ENCODE measurements at regions not wholly inside any gene's neighbourhood (a gene's known extent, or its start where the extent isn't known, plus 50 kb on each side); places are given as distances from the start of the nearest gene placed in this dataset.

DNA sequence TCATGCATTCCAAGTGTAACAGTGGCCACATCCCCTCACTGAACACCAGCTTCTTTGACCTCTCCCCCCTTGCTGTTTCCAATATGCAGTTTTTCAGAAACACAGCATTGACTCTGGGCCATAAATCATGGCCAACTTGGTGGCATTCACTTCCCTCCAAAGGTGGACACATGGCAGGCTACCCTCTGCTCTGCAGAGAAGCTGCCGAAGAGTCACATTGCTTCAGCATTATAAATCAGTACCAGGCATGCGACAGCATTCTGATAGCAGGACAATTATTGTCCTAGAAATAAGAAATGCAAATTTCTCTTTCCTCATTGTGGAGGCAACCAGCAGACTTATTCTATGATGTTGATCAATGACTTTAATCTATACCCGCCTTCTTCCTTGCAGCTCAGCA lies 475.4 kb upstream of the GHITM start:
- no peak for DNase-seq (ENCODE audit: low read depth)

DNA sequence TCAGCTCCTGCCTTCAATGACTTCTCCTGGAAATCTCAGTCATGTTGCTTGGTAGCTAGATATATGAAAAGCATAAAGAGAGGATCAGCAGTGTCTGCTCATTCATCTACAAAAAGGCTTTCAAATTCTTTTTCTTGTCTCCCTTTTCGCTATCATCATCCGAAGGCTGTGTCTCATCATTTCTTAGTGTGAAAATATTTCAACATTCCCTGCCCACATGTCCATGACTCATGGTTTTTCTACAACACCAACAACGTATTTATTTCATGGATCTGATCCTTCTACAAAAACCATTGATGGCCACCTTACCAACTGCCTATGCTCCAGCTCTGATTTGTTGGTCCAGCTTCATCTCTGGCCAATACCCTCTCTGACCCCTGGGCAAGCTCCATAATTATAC lies 472.5 kb upstream of the GHITM start:
- no peak for DNase-seq (ENCODE audit: low read depth)

DNA sequence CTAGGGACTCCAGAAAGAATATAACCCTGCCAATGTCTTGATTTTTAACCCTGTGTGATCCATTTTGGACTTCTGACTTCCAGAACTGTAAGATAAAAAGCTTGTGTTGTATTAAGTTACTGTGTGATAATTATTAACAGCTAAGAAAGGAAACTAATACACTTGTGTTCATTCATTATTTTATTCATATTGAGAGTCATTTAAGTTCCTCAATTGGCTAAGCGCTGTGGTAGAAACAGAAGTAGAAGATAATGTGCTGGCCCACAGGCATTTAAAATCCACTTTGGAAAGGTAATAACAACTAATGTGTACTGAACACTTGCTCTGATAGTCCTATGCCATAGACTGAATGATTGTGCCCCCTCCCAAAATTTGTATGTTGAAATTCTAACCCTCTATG lies 471.7 kb upstream of the GHITM start:
- DNase-seq (ENCODE audit: low read depth): no peak

DNA sequence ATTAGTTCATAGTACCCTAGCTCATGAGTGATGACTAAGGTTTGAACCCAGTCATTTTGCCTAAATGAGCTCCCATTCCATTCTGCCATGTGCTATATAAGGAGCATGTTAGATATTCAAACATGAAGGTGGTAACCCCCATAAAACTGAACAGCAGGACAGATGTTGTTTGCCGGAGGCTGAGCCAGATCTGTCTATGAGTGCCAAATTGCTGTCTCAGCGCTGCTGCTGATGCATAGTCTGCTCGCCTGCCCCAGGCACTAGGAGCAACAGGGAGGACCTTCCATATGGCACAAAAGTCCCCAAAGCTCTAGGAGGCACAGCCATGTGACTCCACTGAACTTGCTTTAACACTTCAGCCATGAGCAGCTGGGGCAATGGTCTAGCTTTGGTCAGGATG lies 466.0 kb upstream of the GHITM start:
- DNase-seq (ENCODE audit: low read depth): no peak

DNA sequence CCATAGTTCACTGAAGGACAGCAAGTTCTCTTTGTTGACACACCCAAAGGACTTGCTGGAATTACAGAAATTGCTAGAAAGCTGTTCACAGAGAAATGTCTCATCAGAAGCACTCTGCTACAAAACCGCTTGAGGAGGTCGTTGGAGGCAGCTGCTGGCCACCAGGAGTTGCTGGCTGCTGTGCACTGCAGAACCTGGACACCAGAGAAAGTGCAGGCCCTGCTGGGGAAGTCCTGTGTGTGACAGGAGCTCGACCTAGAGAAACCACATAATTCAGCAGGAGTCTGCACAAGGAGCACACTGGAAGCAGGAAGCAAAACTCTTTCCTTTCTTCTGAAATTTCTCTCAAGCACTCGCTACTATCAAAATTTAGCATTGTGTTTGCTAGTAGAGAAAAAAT lies 461.5 kb upstream of the GHITM start:
- DNase-seq (ENCODE audit: low read depth): no peak

DNA sequence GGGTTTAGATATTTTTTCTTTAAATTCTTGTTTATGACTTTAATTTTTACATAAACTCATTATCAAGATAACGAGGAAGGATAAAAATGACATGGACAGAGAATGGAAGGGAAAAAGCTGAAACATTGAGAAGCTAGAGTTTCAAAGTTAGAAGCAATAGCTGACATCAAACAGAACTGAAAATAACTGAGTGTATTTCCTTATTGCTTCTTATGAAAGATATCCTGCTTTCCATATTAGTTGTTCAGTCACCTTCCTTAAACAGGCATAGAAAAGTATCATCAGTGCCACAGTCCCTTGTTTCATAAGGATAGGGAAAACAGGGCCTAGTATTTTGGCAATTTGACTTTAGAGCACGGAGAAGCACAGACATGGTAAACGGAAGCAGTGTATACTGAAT lies 460.5 kb upstream of the GHITM start:
- no peak for DNase-seq (ENCODE audit: low read depth)

DNA sequence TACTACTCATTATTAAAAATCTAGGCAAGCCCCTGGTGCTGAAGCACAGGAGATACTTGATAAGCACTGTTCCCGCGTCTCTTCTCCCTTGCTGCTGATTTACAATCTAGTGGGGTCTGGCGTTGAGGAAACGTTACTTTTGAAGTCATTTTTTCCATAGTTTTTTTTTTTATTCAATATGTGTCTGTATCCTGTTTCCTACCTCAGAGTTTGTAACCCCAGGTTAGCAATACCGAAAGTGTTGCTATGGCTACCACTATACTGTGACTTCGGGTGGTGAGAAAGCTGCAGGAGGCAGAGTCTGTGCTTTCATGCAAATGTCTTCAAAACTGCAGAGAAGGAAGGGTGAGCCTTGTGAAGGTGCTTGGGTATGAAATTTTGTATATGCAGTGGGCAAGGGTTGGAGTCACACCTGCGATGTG lies 458.8 kb upstream of the GHITM start:
- DNase-seq (ENCODE audit: low read depth): no peak

DNA sequence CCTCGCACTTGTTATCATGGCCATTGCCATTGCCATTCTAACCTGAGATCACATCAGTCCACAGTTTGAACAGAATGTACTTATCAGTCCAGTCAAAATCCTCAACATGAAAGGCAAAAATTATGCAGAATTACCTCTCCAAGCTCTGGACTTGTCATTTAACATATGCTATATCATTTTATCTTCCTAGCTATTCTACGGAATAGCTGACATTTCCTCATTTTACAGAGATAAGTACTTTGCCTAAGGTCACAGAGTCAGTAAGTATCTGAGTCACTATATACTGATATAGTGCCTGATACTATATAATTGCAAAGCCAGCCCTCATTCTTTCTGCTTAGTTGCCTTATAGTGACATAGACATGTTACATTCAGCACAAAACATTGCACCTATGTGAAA lies 456.9 kb upstream of the GHITM start:
- no peak for DNase-seq (ENCODE audit: low read depth)

DNA sequence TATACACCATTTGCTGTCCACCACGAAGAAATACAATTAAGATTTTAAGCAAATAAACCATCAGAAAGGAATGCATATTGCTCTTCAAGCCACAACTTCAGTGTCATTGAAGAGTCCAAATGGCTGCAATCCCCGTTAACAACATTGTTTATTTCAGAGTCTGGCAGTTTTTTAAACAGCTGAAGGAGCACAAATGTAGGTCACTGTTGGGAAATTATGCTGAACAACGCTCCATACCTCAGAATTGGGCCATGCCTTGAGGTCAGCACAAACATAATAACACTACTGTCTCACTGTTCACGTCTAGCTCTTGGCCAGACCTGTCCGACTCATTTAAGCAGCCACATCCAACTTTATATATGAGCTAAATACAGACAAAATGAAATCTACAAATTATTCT lies 453.9 kb upstream of the GHITM start:
- DNase-seq (ENCODE audit: low read depth): no peak

DNA sequence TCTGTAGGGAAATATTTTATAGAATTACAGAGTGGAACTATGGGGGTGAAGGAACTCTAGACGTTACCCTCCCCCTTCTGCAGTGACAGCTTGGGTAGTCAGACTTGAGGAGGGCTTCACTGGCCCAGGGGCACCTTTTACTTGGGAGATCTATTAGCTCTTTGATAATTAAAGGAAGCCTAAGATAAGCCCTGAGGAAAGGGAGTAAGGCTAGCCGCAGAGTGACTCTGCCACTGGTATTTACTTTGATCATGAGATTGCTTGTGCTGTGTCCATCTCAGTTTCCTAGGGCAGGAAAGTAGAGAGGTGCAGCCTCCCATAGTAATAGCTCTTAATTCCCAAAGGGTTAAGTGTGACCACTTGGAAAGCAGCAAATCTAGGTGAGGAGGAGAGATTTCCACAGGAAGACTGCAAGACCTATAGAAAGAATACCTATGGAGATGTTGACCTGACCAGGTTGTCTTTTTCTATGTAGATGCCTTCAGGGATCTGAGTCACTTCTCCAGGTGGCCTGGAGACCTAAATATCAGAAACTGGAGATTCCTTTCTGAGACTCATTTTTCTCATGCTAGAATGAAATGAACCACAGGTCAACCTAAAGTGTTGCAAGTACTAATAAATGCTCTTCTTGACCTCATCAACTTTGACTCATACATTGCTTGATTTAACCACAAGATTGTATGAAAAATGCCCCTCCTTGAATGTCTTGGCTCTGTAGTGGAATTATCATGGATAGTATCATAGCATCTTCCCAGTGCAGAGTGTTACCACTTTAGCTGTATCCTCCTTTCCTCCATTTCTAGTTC lies 447.3 kb upstream of the GHITM start:
- no peak for DNase-seq (ENCODE audit: low read depth)

DNA sequence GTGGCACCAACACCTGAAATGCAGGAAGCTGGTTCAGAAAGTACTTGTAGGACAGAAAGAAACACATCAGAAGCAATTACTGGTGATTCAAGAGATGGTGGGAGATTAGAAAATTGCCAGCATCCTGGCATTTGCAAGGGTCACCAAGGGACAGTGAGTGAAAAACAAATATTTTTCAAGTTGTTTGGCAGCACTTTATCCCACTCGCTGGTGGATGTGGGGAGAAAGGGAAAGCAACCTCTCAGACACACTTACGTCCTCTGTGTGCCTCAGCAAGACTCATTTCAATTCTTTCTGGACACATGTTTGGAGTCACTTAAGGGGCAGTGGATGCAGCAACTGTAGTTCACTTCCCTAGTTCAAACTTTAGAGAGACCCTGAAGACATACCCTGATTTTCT lies 440.4 kb upstream of the GHITM start:
- no peak for DNase-seq (ENCODE audit: low read depth)

DNA sequence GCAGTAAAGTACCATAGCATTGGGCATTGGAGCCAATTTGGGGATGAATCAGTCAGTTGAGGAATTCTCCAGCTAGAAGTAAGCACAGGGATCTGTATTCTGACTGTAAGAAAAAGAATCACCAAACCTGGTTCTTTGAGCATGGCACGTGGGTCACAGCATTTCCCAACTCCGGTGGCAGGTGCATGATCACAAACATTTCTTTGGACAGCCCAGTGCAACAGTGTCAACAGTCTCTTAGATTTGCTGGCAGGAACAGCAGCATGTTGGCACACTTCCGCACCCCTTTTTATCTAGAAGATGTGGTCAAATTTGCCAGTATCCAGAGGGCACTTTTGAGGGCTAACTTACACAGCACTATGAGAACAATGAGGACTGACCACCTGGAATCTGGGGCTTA lies 437.5 kb upstream of the GHITM start:
- no peak for DNase-seq (ENCODE audit: low read depth)

DNA sequence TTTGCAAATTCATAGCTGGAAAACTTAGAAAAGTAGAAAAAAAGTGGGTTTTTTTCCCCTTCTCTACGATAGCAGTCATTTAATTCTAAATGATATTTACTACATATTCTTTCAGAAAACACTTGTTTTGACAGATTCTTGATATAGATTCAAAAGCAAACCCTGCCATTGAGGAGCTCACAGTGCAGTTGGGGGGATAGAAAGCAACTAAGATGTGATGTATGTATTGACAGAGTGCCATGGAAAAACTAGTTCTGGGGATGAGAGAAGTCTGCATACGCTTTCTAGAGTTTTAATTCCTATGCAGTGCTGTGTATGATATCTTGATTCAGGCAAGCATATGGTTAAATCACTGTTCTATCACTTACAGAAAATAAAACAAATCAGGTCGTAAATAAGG lies 436.6 kb upstream of the GHITM start:
- DNase-seq (ENCODE audit: low read depth): no peak

DNA sequence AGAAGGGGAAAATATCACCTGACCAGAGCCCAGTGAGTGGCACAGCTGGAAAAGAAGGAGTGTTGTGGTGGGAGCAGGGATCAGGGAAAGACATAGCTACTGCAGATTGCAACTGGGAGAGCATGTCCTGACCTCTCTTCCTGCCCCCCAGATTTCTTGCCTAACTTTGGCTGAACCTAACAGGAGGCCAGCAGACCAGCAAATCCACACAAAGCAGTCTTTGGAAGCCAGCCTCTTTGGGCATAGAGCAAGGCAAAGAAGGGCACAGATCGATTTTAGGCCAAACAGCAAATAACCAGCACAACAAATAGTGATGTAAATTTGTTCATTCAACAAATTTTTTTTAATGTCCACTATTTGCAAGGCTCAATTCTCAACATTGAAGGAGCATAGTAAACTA lies 433.2 kb upstream of the GHITM start:
- no peak for DNase-seq (ENCODE audit: low read depth)

DNA sequence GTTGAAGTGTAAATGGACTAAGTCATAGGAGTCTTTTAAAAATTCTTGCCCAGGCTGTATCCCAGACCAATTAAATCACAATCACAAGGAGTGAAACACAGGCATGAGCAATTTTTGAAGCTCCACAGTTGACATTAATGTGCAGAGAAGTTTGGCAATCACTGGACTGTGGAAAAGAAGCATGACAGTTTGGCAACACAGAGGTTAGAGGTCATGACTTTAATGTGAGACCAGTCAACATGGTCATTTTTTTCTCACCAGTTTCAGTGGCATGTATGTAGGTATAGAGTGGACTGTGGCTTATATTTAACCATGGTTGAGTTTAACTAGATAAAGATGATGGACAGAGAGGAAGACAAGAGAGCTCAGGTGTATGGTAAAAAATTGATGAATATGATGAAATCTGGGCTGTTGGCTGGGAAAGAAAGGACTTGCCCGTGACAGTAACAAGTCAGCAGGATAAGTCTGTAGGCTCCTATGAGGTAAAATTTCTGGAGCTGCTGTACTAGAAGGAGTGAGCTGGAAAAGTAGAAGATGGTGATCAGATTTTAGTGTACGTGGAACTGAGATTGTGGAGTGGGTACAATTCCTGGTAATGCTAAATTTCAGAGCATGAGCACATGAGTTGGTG lies 432.2 kb upstream of the GHITM start:
- DNase-seq (ENCODE audit: low read depth): no peak

DNA sequence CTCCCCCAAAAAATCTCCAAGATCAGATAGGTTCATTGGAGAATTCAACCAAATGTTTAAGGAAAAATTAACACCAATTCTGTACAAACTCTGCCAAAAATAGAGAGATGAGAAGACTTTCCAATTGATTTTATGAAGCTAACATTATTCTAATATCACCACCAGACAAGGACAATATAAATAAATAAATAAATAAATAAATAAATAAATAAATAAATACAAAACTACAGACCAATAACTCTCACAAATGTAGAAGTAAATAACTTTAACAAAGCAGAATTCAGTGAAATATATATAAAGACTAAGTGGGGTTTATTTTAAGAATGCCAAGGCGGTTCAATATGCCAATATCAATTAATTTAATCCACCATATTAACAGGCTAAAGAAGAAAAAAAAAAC lies 425.9 kb upstream of the GHITM start:
- DNase-seq (ENCODE audit: low read depth): no peak

DNA sequence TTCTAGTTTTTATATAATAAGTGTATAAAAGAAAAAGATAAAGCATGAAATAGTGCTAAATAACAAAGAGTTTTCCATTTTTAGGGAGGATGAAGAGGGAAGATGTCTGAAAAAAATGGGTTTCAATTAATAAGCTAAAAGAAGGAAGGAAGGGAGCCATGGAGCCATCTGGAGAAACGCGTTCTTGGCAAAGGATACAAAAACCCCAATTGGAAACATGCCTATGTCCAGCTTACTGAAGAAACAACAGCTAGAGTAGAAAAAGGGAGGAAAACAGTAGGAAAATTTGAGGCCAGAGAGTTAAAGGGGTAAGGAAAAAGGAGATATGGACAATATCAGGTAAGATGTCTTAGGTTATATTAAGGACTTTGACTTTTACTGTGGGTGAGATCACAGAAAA lies 416.2 kb upstream of the GHITM start:
- DNase-seq (ENCODE audit: low read depth): no peak

DNA sequence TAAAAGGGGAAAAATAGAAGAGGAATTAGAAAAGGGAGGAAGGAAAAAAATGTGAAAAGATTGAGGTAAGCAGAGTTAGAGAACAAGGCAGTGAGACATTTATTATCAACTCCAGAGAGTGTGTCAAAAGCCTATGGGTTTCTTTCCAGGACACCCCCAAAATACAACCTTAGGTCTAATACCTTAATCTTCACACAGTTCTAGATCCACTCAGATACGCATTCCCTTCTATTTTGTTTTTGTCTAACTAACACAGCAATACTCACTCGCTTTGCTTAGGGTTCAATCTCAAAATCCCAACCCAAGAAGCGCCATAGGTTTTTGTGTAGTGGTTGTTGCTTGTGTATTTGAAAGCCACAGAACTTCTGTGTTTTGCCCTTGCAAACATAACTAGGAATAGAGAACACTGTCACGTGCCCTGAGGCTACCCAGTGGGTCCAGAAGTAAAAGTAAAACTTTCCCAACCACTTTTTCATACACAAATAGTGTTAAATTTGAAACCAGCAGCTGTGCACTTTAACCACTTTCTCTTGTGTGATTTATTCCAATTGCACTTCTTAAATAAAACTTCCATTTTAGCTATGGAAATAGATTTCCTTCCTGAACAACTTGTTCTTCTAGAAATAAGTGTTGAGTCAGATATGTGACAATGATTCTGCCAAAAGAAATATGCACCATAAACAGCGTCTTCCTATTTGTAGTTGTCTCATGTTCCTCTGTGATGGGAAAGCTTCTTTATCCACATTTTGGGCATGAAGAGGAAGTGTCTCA lies 414.7 kb upstream of the GHITM start:
- no peak for DNase-seq (ENCODE audit: low read depth)

DNA sequence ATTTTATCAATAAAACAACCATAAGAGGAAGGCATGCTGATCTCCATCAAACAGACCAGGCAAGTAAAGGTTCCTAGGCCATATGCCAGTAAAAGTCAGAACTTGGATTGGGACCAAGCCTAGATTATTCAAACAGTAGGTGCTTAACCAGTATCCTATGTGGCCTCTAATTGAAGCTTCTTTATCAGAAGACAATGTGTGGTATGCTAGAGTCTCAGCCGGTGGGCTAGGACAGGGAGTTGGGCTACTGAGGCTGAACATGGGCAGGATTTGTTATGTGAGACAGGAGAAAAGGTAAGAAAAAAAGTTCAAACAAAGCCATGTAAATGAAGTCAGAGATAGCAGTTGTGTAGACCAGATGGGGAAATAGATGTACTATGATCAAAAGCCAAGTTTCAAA lies 413.7 kb upstream of the GHITM start:
- DNase-seq (ENCODE audit: low read depth): no peak

DNA sequence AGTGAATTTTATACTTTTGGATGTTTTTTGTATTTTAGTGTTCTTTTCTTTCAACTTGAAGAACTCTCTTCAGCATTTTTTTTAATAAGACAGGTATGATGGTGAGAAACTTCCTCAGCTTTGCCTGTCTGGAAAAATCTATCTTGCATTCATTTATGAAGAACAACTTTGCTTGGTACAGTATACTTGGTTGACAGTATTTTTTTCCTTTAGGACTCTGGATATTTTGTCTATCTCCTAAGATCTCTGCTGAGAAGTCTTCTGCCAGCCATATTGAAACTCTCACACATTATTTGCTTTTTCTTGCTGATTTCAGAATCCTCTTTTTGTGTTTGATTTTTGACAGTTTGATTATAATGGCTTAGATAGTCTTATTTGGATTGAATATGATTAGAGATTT lies 405.0 kb upstream of the GHITM start:
- no peak for DNase-seq (ENCODE audit: low read depth)

DNA sequence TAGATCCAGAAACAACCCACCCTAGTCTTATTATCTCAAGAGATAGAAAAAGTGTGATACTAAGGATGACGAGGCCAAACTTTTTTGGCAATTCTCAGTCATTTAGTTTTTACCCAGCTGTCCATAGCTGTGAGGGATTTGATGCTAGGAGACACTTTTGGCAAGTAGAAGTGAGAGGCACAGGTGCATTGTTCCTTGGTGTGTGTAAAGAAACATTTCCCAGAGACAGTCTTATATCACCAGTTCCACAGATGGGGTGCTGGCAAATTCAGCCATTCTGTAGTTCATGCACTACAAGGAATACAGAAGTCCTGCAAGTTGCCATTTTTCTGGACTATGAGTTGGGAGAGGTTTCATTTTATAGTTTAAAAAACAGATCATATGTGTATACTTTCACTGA lies 403.3 kb upstream of the GHITM start:
- DNase-seq (ENCODE audit: low read depth): no peak

DNA sequence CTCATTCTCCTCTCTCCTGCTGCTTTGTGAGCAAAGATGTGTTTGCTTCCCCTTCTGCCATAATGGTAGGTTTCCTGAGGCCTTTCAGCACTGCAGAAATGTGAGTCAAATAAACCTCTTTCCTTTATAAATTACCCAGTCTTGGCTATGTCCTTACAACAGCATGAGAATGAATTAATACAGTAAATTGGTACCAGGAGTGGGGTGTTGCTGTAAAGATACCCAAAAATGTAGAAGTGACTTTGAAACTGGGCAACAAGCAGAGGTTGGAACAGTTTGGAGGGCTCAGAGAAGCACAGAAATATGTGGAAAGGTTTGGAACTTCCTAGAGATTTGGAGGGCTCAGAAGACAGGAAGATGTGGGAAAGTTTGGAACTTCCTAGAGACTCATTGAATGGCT lies 388.7 kb upstream of the GHITM start:
- no peak for DNase-seq (ENCODE audit: low read depth)

DNA sequence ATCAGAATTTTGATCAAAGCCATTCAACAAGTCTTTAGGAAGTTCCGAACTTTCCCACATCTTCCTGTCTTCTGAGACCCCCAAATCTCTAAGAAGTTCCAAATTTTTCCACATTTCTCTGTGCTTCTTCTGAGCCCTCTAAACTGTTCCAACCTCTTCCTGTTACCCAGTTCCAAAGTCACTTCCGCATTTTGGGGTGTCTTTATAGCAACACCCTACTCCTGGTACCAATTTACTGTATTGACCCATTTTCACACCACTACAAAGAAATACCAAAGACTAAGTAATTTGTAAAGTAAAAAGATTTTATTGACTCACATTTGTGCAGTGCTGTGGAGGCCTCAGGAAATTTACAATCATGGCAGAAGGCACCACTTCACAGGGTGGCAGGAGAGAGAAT lies 385.8 kb upstream of the GHITM start:
- DNase-seq (ENCODE audit: low read depth): no peak
